Adrenal gland (tissue), 5 donors: ENCODE measurements at regions not wholly inside any gene's neighbourhood (a gene's known extent, or its start where the extent isn't known, plus 50 kb on each side); places are given as distances from the start of the nearest gene placed in this dataset.

Experiments used
- CTCF ChIP-seq, 6 experiments: fragments of 450-650 bp in 4 of 6; fragments of 200-600 bp in 2 of 6; sonication (generic) in 1 of 6; IDR thresholded peaks; 1 replicate in 5 of 6; 2 replicates in 1 of 6; pipeline versions ENCODE4 v1.5.1 to v1.8.0; 2016 to 2021; ENCODE audit warnings: antibody characterized with exemption in 6 of 6, mild to moderate bottlenecking in 2 of 6, moderate library complexity in 1 of 6
- POLR2A ChIP-seq, 2 donors: fragments of 450-650 bp; IDR thresholded peaks; one replicate each; pipeline ENCODE4 v1.6.1; 2017; ENCODE audit warnings: antibody characterized with exemption in 2 of 2, mild to moderate bottlenecking in 2 of 2, moderate library complexity in 1 of 2
- donor health status: DM: no; HTN: no; CAD: no.

GRCh38 chr3:135495891-135496290 lies 469.6 kb upstream of the PPP2R3A start:
- TF ChIP-seq POLR2A (IDR thresholded peaks at IDR 0.05) (no peak), CTCF (IDR thresholded peaks at IDR 0.05) (no peak)
